ENCODE measurements at regions not wholly inside any gene's neighbourhood (a gene's known extent, or its start where the extent isn't known, plus 50 kb on each side); places are given as distances from the start of the nearest gene placed in this dataset.
"Not testable (repeated sequence)": the region's sequence is repeated elsewhere in the genome, so short reads cannot be mapped to it uniquely, and the experiment has no call there.

- DNase-seq (ENCODE audit: low read depth): no peak
Measured at GRCh38 chr12:90211017-90211416, 502.4 kb upstream of the ATP2B1 start.

DNA sequence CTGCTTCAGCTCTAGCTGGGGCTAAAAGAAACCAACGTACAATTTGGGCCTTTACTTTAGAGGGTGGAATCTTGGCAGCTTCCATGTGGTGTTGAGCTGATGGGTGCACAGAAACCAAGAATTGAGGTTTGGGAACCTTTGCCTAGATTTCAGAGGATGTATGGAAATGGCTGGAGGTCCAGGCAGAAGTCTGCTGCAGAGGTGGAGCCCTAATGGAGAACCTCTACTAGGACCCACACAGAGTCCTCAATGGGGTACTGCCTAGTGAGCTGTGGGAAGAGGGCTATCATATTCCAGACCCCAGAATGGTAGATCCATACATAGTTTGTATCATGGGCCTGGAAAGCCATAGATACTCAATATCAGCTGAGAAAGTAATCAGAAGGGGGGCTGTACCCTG lies 500.4 kb upstream of the ATP2B1 start:
- no peak for DNase-seq (ENCODE audit: low read depth)

DNA sequence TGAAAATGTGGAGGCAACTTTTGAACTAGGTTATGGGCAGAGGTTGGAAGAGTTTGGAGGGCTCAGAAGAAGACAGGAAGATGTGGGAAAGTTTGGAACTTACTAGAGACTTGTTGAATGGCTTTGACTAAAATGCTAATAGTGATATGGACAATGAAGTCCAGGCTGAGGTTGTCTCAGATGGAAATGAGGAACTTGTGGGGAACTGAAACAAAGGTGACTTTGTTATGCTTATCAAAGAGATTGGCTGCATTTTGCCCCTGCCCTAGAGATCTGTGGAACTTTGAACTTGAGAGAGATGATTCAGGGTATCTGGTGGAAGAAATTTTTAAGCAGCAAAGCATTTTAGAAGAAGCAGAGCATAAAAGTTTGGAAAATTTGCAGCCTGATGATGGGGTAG lies 499.7 kb upstream of the ATP2B1 start:
- not testable (repeated sequence) for DNase-seq (ENCODE audit: low read depth)

DNA sequence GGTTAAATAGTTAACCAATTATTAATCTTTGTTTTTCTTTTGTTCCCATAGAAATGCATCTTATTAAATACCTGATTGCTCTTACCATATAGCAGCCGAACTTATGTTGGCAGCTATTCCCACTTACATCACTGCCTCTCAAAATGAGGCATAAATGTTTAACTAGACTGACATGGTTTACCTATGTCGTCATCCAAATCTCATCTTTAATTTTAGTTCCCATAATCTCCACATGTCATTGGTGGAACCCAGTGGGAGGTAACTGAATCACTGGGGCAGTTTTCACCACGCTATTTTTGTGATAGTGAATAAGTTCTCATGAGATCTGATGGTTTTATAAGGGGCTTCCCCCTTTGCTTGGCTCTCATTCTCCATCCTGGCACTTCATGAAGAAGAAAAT lies 499.2 kb upstream of the ATP2B1 start:
- no peak for DNase-seq (ENCODE audit: low read depth)

DNA sequence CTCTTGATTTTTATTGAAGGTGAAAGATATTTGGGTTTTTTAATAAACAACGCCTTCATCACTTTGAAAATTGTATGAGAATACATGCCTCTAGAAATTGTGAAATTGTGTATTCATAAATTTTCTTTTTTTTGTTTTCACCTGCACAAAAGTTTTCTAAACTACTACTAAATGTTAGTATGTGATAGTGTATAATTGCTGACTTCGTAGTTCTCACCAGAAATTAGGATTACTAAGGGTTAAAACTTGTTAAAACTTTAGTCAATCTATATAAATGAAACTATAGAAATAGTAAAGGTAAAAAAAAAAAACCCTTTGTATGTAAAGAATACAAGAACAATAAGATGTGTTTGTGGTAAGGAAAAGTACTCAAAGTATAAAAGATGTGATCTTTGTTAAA lies 496.5 kb upstream of the ATP2B1 start:
- DNase-seq (ENCODE audit: low read depth): no peak

- no peak for DNase-seq (ENCODE audit: low read depth)
Measured at GRCh38 chr12:90203556-90203955, 494.9 kb upstream of the ATP2B1 start.

DNA sequence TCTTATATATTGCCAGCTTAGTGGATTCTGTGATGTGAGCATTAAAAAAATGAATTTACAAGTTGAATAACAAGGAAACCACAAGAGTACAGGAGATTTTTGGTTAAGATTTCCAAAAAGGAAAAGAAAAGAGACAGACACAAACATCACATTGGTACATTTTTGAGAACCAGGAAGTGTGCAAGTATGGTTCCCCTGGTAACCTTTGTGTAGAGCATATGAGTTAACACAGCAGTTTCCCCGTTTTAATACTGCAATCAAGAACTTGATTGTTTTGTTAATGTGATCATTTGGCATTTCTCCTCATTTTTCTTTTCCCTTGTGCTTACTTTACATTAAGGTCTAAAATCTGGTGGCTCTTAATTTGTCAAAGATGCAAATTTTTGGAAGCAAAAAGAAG lies 490.4 kb upstream of the ATP2B1 start:
- no peak for DNase-seq (ENCODE audit: low read depth)

DNA sequence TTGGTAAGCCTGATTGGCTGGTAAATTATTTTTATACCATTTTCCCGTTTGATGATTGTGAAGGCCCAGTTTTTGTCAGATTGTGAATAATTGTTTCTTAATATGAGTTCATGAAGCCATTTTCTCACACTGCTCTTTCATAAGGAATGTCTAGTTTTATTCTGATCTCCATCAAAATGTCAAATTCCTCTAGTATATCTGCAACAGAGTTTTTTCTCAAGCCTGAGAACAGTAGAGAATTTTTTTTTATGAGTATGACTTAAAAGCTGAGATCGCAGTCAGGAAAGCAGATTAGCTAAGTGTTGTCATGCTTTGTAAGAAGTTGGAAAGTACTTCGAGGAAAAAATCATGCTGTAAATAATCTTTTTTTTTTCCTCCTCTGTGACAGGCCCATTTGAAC lies 484.9 kb upstream of the ATP2B1 start:
- DNase-seq (ENCODE audit: low read depth): no peak

DNA sequence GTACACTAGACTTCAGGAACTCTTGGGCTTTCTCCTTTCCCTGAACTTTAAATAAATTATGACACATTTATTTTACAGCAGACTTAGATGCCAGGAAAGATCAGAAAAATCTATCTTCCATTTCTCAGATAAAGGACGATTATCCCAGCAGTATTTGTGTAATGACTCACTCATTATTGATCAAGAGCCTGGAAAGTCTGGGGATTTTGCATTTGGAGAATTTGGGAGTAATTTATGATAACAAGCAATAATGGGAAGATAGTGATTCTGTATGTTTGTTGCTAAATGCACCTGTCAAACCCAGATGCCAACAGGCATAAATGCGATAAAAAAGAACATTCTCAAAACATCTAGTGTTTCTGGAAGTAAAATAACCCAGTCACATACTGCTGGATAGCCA lies 480.2 kb upstream of the ATP2B1 start:
- DNase-seq (ENCODE audit: low read depth): no peak

GRCh38 chr12:90183201-90183600 lies 474.6 kb upstream of the ATP2B1 start:
- no peak for DNase-seq (ENCODE audit: low read depth)

GRCh38 chr12:90181216-90181615 lies 472.6 kb upstream of the ATP2B1 start:
- DNase-seq (ENCODE audit: low read depth): no peak

DNA sequence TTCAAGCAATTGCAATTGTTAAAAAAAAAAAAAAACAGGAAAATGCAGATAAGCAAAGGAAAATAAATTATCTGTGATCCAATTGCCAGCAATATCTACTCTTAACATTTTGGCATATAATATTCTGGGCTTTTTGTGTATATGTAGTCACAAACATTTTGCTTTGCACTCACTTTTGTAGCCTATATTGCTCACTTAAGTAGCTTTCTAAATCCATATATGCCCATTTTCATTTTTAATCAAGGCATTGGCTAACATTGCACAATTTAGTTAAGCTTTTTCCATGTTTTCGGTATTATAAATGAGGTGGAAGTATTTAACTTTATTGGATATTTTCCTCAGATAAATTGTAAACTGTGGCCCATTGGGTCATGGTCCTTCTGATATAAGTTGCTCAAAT lies 466.3 kb upstream of the ATP2B1 start:
- no peak for DNase-seq (ENCODE audit: low read depth)

DNA sequence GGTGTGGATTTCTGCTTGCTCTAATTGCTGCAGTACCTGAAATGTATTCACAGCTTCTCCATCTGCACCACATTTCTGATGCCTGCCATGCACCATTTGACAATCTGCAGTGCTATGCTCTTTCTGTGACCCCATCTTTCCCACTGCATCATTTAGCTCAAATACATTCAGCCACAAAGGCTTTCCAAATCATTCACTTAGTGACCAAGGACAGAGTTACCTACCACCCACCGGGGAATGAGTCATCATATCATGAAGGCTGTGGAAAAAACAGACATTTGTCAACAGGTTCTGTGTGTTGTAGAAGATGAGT lies 465.5 kb upstream of the ATP2B1 start:
- no peak for DNase-seq (ENCODE audit: low read depth)

DNA sequence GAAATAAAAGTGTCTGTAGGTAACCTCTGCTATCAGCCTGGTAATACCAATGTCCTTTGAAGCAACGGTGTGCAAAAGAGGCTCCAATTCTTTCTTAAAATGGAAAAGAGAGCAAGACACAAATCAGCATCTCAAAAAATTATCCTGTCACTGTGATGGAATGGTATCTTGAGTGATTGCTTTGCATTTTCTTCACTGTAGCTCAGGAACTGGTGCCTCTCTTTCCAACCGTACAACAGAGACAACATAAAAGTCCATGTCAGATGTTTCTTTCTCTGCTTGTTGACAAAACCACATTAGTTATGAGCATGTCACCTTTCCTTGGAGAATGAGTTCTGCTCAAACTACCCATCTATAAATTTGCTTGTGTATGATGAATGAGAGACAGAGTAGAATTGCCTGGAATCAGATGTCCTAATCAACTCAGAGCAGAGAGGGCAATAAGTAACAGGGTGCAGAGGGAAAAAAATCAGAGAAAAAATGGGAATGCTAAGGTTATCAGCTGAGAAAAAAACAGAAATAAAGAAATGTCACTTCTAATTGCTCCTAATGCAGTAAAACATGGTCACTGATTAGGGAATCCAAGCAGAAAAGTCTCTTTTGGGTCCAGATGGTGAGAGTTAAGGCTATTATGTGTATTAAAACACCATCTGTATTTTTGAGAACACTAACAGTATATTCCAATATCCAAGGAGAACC lies 465.0 kb upstream of the ATP2B1 start:
- DNase-seq (ENCODE audit: low read depth): no peak

- no peak for DNase-seq (ENCODE audit: low read depth)
Measured at GRCh38 chr12:90172524-90172923, 463.9 kb upstream of the ATP2B1 start.

GRCh38 chr12:90170740-90171139 lies 462.1 kb upstream of the ATP2B1 start:
- no peak for DNase-seq (ENCODE audit: low read depth)

- DNase-seq (ENCODE audit: low read depth): no peak
Measured at GRCh38 chr12:90167518-90168208, 459.0 kb upstream of the ATP2B1 start.

DNA sequence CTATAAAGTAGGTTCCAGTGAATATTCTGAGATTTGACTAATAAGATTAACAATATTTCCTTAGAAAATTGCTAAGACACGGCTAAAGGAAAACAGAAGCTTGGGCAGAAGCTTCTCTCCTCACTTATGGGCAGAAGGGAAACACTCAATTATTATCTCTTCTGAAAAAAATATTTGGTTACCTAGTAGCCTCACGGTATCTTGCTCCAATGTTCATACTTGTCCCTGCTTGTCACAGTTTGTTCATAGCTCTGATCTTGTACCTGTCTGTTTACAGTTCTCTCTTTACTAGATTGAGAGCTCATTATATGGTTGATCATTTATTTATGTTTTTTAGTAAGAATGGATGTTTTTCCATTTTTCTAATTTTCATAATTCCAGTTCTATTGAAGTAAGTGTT lies 458.0 kb upstream of the ATP2B1 start:
- DNase-seq (ENCODE audit: low read depth): no peak

DNA sequence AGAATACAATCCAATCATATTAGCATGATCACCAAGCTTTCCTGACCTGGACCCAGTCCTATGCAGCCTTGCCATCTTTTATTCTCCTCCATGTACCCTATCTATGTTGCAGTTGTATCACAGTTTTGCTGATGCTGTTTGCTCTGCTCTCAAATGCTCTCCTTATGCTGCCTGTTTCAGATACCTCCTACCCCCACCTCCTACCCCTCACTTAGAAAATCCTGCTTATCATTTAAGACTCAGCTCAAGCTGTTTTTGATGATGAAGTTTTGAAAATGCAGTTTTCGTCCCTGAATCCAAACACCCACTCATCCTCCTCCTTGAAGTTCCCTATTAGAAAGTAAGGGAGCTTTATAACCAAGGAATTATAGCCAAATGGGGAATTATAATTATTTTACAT lies 457.4 kb upstream of the ATP2B1 start:
- DNase-seq (ENCODE audit: low read depth): no peak

GRCh38 chr12:90163975-90164374 lies 455.3 kb upstream of the ATP2B1 start:
- no peak for DNase-seq (ENCODE audit: low read depth)

DNA sequence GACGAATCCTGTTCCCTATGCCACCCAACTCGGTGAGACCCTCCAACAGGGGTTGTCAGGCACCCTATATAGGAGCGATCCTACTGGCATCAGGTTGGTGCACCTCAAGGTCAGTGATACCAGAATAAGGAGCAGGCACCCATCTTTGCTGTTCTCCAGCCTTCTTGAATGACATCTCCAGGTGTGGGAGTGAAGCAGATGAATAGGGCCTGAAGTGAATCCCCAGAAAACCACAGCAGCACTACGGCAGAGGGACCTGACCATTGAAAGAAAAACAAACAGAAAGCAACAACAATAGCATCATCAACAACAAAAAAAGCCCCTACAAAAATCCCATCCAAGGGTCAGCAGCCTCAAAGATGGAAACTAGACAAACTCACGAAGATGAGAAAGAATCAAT lies 445.2 kb upstream of the ATP2B1 start:
- DNase-seq (ENCODE audit: low read depth): no peak

- no peak for DNase-seq (ENCODE audit: low read depth)
Measured at GRCh38 chr12:90152897-90153624, 444.4 kb upstream of the ATP2B1 start.

- no peak for DNase-seq (ENCODE audit: low read depth)
Measured at GRCh38 chr12:90151491-90152015, 442.9 kb upstream of the ATP2B1 start.
